ENCODE measurements at regions not wholly inside any gene's neighbourhood (a gene's known extent, or its start where the extent isn't known, plus 50 kb on each side); places are given as distances from the start of the nearest gene placed in this dataset.
"Not testable (repeated sequence)": the region's sequence is repeated elsewhere in the genome, so short reads cannot be mapped to it uniquely, and the experiment has no call there.

GRCh38 chr13:65387743-65388347 lies 1842.3 kb downstream of the PCDH9 start:
- DNase-seq = no peak

- DNase-seq = no peak
Observed at GRCh38 chr13:65378943-65379519, 1851.1 kb downstream of the PCDH9 start.

- DNase-seq = no peak
Observed at GRCh38 chr13:65378484-65378883, 1851.7 kb downstream of the PCDH9 start.

- DNase-seq = no peak
Observed at GRCh38 chr13:65368832-65369231, 1861.3 kb downstream of the PCDH9 start.

- no peak for DNase-seq
Observed at GRCh38 chr13:65353951-65354350, 1876.2 kb downstream of the PCDH9 start.

GRCh38 chr13:65353150-65353549 lies 1877.0 kb downstream of the PCDH9 start:
- DNase-seq = not testable (repeated sequence)

- DNase-seq = no peak
Observed at GRCh38 chr13:65347420-65348030, 1882.6 kb downstream of the PCDH9 start.

GRCh38 chr13:65343898-65344663 lies 1886.1 kb downstream of the PCDH9 start:
- no peak for DNase-seq

- DNase-seq = no peak
Observed at GRCh38 chr13:65342541-65343337, 1887.4 kb downstream of the PCDH9 start.

- no peak for DNase-seq
Observed at GRCh38 chr13:65339241-65339640, 1890.9 kb downstream of the PCDH9 start.

- peak; percentile 14 to 18 for DNase-seq
Observed at GRCh38 chr13:65336916-65337315, 1893.2 kb downstream of the PCDH9 start.

GRCh38 chr13:65336087-65336749 lies 1893.9 kb downstream of the PCDH9 start:
- no peak for DNase-seq

- no peak for DNase-seq
Observed at GRCh38 chr13:65330691-65331090, 1899.4 kb downstream of the PCDH9 start.

- no peak for DNase-seq
Observed at GRCh38 chr13:65330287-65330686, 1899.8 kb downstream of the PCDH9 start.

- not testable (repeated sequence) for DNase-seq
Observed at GRCh38 chr13:65323192-65323591, 1906.9 kb downstream of the PCDH9 start.

- DNase-seq = not testable (repeated sequence)
Observed at GRCh38 chr13:65321423-65321822, 1908.7 kb downstream of the PCDH9 start.

- no peak for DNase-seq
Observed at GRCh38 chr13:65314008-65314407, 1916.1 kb downstream of the PCDH9 start.

- no peak for DNase-seq
Observed at GRCh38 chr13:65310663-65311328, 1919.3 kb downstream of the PCDH9 start.

- no peak for DNase-seq
Observed at GRCh38 chr13:65309906-65310305, 1920.2 kb downstream of the PCDH9 start.

- DNase-seq = not testable (repeated sequence)
Observed at GRCh38 chr13:65308729-65309128, 1921.4 kb downstream of the PCDH9 start.

- no peak for DNase-seq
Observed at GRCh38 chr13:65307056-65307455, 1923.1 kb downstream of the PCDH9 start.
